ENCODE measurements at regions not wholly inside any gene's neighbourhood (a gene's known extent, or its start where the extent isn't known, plus 50 kb on each side); places are given as distances from the start of the nearest gene placed in this dataset.

- no peaks in the 10 kb centered on the region for H3K4me1 Mint-ChIP-seq (ENCODE audit: low read depth)
- H3K9me3 Mint-ChIP-seq, result peaks cover 5% of the 10 kb centered on the region
- Histone ChIP-seq H3K27me3 (ENCODE audit: control insufficient read depth in 1 of 2, insufficient read depth in 2 of 2, low read length in 2 of 2) (no peaks in the 10 kb centered on the region), H3K27ac (ENCODE audit: low read depth in 1 of 2, low read length in 2 of 2) (no peak overlapping the region), H3K4me1 (ENCODE audit: insufficient read depth, low read length) (no peaks in the 10 kb centered on the region), H3K9me3 (ENCODE audit: control insufficient read depth in 1 of 2, insufficient read depth in 1 of 2, low read length in 2 of 2) (peaks cover 0 to 13% of the 10 kb centered on the region in 2 experiments), H3K36me3 (ENCODE audit: insufficient read depth, low read length) (no peaks in the 10 kb centered on the region), H3K4me3 (ENCODE audit: low read length) (no peak overlapping the region)
- H3K27ac Mint-ChIP-seq, result no peak overlapping the region
- ChIA-PET POLR2A (no interaction called here), CTCF (no interaction called here)
- H3K36me3 Mint-ChIP-seq (ENCODE audit: low read depth), result no peaks in the 10 kb centered on the region
- no peaks in the 10 kb centered on the region for H3K27me3 Mint-ChIP-seq
- no peak for ATAC-seq (ENCODE audit: poor library complexity)
- no peak for DNase-seq
- H3K4me3 Mint-ChIP-seq, result no peak overlapping the region
- intact Hi-C loops (cut with DNase I, micrococcal nuclease), result no loop called here
- TF ChIP-seq CTCF (IDR thresholded peaks at IDR 0.05), result no peak
These were observed 585.3 kb upstream of the GRAMD2B start for GRCh38 chr5:125837866-125838265.

- peaks cover 0 to 4% of the 10 kb centered on the region in 2 experiments for H3K9me3 ChIP-seq (ENCODE audit: control insufficient read depth in 1 of 2, insufficient read depth in 1 of 2, low read length in 2 of 2)
- H3K36me3 ChIP-seq (ENCODE audit: insufficient read depth, low read length), result no peaks in the 10 kb centered on the region
- DNase-seq (no peak), ATAC-seq (ENCODE audit: poor library complexity) (no peak)
- CTCF ChIA-PET, result no interaction called here
- H3K4me3 ChIP-seq (ENCODE audit: low read length), result no peak overlapping the region
- intact Hi-C loops (cut with DNase I, micrococcal nuclease), result no loop called here
- H3K27me3 ChIP-seq (ENCODE audit: control insufficient read depth in 1 of 2, insufficient read depth in 2 of 2, low read length in 2 of 2), result no peaks in the 10 kb centered on the region
- no peak overlapping the region for H3K27ac ChIP-seq (ENCODE audit: low read depth in 1 of 2, low read length in 2 of 2)
- Mint-ChIP-seq H3K36me3 (ENCODE audit: low read depth) (no peaks in the 10 kb centered on the region), H3K4me3 (no peak overlapping the region), H3K27me3 (no peaks in the 10 kb centered on the region), H3K27ac (no peak overlapping the region), H3K9me3 (peaks cover 2% of the 10 kb centered on the region), H3K4me1 (ENCODE audit: low read depth) (no peaks in the 10 kb centered on the region)
- TF ChIP-seq CTCF (IDR thresholded peaks at IDR 0.05), result no peak
- no peaks in the 10 kb centered on the region for H3K4me1 ChIP-seq (ENCODE audit: insufficient read depth, low read length)
- POLR2A ChIA-PET, result no interaction called here
These were observed 575.6 kb upstream of the GRAMD2B start for GRCh38 chr5:125847561-125847960.

- H3K4me1 ChIP-seq (ENCODE audit: insufficient read depth, low read length), result no peaks in the 10 kb centered on the region
- peaks cover 0 to 4% of the 10 kb centered on the region in 2 experiments for H3K9me3 ChIP-seq (ENCODE audit: control insufficient read depth in 1 of 2, insufficient read depth in 1 of 2, low read length in 2 of 2)
- intact Hi-C loops (cut with DNase I, micrococcal nuclease), result no loop called here
- H3K4me1 Mint-ChIP-seq (ENCODE audit: low read depth), result no peaks in the 10 kb centered on the region
- peaks cover 2% of the 10 kb centered on the region for H3K9me3 Mint-ChIP-seq
- DNase-seq (no peak), ATAC-seq (ENCODE audit: poor library complexity) (no peak)
- no peak overlapping the region for H3K4me3 Mint-ChIP-seq
- ChIA-PET POLR2A (no interaction called here), CTCF (no interaction called here)
- no peaks in the 10 kb centered on the region for H3K36me3 ChIP-seq (ENCODE audit: insufficient read depth, low read length)
- H3K27ac Mint-ChIP-seq, result no peak overlapping the region
- H3K27me3 ChIP-seq (ENCODE audit: control insufficient read depth in 1 of 2, insufficient read depth in 2 of 2, low read length in 2 of 2), result no peaks in the 10 kb centered on the region
- no peak overlapping the region for H3K4me3 ChIP-seq (ENCODE audit: low read length)
- H3K27ac ChIP-seq (ENCODE audit: low read depth in 1 of 2, low read length in 2 of 2), result no peak overlapping the region
- H3K36me3 Mint-ChIP-seq (ENCODE audit: low read depth), result no peaks in the 10 kb centered on the region
- H3K27me3 Mint-ChIP-seq, result no peaks in the 10 kb centered on the region
- no peak for TF ChIP-seq CTCF (IDR thresholded peaks at IDR 0.05)
These were observed 574.5 kb upstream of the GRAMD2B start for GRCh38 chr5:125848751-125849150.

Measured in CD4-positive, alpha-beta T cell (primary cell).